WTC11 (cell line): ENCODE measurements at regions not wholly inside any gene's neighbourhood (a gene's known extent, or its start where the extent isn't known, plus 50 kb on each side); places are given as distances from the start of the nearest gene placed in this dataset.

Experiments
- GRHL2 ChIP-seq: fragments of 250-450 bp; sonication (Bioruptor Pico); IDR thresholded peaks from 2 replicates; pipeline ENCODE4 v1.8.0; 2022; ENCODE audit warnings: mild to moderate bottlenecking, moderate library complexity; ENCODE audit not compliant: insufficient replicate concordance, severe bottlenecking
- ZNF317 ChIP-seq: sonication (generic); formaldehyde crosslinking; IDR thresholded peaks from 2 replicates; pipeline ENCODE4 v1.8.1; 2023; ENCODE audit warnings: low read depth, mild to moderate bottlenecking, moderate library complexity, missing genetic modification reagents, borderline replicate concordance
- ZNF396 ChIP-seq: fragments of 250-450 bp; sonication (Bioruptor Pico); IDR thresholded peaks from 2 replicates; pipeline ENCODE4 v1.8.0; 2021; ENCODE audit warnings: mild to moderate bottlenecking, moderate library complexity, borderline replicate concordance
- TF ChIP-seq, protein P1 (sequence below): sonication (generic); formaldehyde crosslinking; conservative IDR thresholded peaks from 2 replicates; pipeline ENCODE4 v1.8.1; 2023; ENCODE audit warnings: mild to moderate bottlenecking, low read depth, missing genetic modification reagents, moderate library complexity
- TF ChIP-seq, protein P2 (sequence below): sonication (generic); formaldehyde crosslinking; IDR thresholded peaks from 2 replicates; pipeline ENCODE4 v1.8.1; 2022; ENCODE audit warnings: low read depth, mild to moderate bottlenecking, moderate library complexity, missing genetic modification reagents, borderline replicate concordance

DNA sequence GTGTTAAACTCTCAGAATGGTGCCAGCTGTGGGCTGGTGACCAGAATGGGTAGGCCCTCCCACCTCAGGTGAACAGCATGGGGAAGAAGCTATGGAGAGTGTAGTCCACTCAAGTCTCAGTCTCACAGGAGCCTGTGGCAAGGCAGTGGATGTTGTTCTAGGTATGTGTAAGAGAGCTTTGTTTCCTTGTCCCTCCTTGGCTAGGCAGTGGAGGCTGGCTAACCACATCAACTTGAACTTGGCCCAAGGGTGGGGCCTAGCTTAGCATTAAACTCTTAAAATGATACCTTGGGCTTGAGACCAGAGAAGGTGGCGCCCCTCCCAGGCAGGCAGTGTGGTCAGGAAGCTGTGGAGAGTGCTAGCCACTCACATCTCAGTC, 53.2 kb upstream of the SLC4A10 start (continued):
- TF ChIP-seq, protein P1, sequence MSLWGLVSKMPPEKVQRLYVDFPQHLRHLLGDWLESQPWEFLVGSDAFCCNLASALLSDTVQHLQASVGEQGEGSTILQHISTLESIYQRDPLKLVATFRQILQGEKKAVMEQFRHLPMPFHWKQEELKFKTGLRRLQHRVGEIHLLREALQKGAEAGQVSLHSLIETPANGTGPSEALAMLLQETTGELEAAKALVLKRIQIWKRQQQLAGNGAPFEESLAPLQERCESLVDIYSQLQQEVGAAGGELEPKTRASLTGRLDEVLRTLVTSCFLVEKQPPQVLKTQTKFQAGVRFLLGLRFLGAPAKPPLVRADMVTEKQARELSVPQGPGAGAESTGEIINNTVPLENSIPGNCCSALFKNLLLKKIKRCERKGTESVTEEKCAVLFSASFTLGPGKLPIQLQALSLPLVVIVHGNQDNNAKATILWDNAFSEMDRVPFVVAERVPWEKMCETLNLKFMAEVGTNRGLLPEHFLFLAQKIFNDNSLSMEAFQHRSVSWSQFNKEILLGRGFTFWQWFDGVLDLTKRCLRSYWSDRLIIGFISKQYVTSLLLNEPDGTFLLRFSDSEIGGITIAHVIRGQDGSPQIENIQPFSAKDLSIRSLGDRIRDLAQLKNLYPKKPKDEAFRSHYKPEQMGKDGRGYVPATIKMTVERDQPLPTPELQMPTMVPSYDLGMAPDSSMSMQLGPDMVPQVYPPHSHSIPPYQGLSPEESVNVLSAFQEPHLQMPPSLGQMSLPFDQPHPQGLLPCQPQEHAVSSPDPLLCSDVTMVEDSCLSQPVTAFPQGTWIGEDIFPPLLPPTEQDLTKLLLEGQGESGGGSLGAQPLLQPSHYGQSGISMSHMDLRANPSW: no peak
- TF ChIP-seq, protein P2, sequence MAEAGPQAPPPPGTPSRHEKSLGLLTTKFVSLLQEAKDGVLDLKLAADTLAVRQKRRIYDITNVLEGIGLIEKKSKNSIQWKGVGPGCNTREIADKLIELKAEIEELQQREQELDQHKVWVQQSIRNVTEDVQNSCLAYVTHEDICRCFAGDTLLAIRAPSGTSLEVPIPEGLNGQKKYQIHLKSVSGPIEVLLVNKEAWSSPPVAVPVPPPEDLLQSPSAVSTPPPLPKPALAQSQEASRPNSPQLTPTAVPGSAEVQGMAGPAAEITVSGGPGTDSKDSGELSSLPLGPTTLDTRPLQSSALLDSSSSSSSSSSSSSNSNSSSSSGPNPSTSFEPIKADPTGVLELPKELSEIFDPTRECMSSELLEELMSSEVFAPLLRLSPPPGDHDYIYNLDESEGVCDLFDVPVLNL (CRISPR knock-in tag): no peak
- TF ChIP-seq ZNF396 (CRISPR knock-in tag) (no peak), GRHL2 (CRISPR knock-in tag) (no peak), ZNF317 (CRISPR knock-in tag) (no peak)
